HepG2 (cell line): ENCODE measurements at regions not wholly inside any gene's neighbourhood (a gene's known extent, or its start where the extent isn't known, plus 50 kb on each side); places are given as distances from the start of the nearest gene placed in this dataset.

Source experiments
- ATAC-seq: fragments of 200-7000 bp; cut with Tn5 transposase; 3 replicates; pipeline ENCODE4 v1.9.1; 2020; ENCODE audit warnings: mild to moderate bottlenecking, moderate library complexity
- BruUV-seq: library from RNA; stranded (reverse); fragments of 400-500 nt; replicated peaks from 2 replicates; lab custom pipeline; 2021; lab: Mats Ljungman, UMichigan
- CTCF ChIA-PET: fragments of 300-600 bp; formaldehyde crosslinking; extraction: SDS; loops from one replicate; lab custom pipeline; 2021; ENCODE audit warnings: low total read pairs, inconsistent platforms, low intra/inter-chr PET ratio; lab: Yijun Ruan, JAX
- POLR2A ChIA-PET: fragments of 350-600 bp; sonication (Branson Sonifier 250); formaldehyde crosslinking; loops from one replicate; lab custom pipeline; 2020; ENCODE audit warnings: antibody characterized with exemption, inconsistent platforms; lab: Yijun Ruan, JAX
- DNase-seq: peaks from one replicate; pipeline ENCODE4 v3.0.0-alpha.2; 2015; ENCODE audit warnings: low spot score
- FAIRE-seq: peaks from 3 replicates; lab custom pipeline; 2011; peaks lifted over from hg19 to GRCh38; lab: Jason Lieb, UNC
- H2AFZ ChIP-seq: one replicate; pipeline ENCODE4 v1.6.1; 2011; ENCODE audit warnings: low read length, inconsistent platforms
- H3K27ac ChIP-seq: fragments of 300-600 bp; 3 replicates; pipeline ENCODE4 v1.8.0; 2011; ENCODE audit warnings: mixed run types, mild to moderate bottlenecking, mixed read lengths, low read length, inconsistent platforms; ENCODE audit not compliant: insufficient read depth; ENCODE audit errors: extremely low read length
- H3K27me3 ChIP-seq, 2 experiments: fragments of 200-600 bp in 1 of 2; 2 replicates in 1 of 2; 3 replicates in 1 of 2; pipeline versions ENCODE4 v1.6.0 to v1.8.0; 2011; ENCODE audit warnings: low read length in 2 of 2, mild to moderate bottlenecking in 2 of 2, moderate library complexity in 2 of 2, inconsistent platforms in 1 of 2; ENCODE audit not compliant: insufficient read depth in 2 of 2, control insufficient read depth in 1 of 2
- H3K36me3 ChIP-seq, 2 experiments: fragments of 200-600 bp in 1 of 2; replicated peaks in 1 of 2; 2 replicates in 1 of 2; 3 replicates in 1 of 2; pipeline versions ENCODE4 v1.5.1 to v1.8.0; 2011; ENCODE audit warnings: low read length in 2 of 2, inconsistent platforms in 1 of 2; ENCODE audit not compliant: insufficient read depth in 2 of 2, control insufficient read depth in 1 of 2
- H3K4me1 ChIP-seq: 2 replicates; pipeline ENCODE4 v1.5.1; 2012; ENCODE audit warnings: low read length, inconsistent platforms; ENCODE audit not compliant: insufficient read depth
- H3K4me2 ChIP-seq: 2 replicates; pipeline ENCODE4 v1.6.0; 2011; ENCODE audit warnings: low read depth, low read length, inconsistent platforms
- H3K4me3 ChIP-seq, 3 experiments: fragments of 200-600 bp in 1 of 3; sonication (generic), shearing (Covaris generic) in 1 of 3; replicated peaks in 1 of 3; 2 replicates each; pipeline ENCODE4 v1.5.1; 2011 to 2016; ENCODE audit warnings: low read length in 3 of 3, inconsistent platforms in 2 of 3, low read depth in 2 of 3, mild to moderate bottlenecking in 2 of 3, control low read depth in 1 of 3, mixed read lengths in 1 of 3; ENCODE audit not compliant: insufficient read depth in 1 of 3
- H3K79me2 ChIP-seq: one replicate; pipeline ENCODE4 v1.6.1; 2011; ENCODE audit warnings: low read length, inconsistent platforms; ENCODE audit not compliant: insufficient read depth
- H3K9ac ChIP-seq: 2 replicates; pipeline ENCODE4 v1.6.0; 2011; ENCODE audit warnings: mild to moderate bottlenecking, low read depth, low read length, inconsistent platforms; ENCODE audit not compliant: insufficient read depth
- H3K9me3 ChIP-seq: 2 replicates; pipeline ENCODE4 v1.5.1; 2012; ENCODE audit warnings: mild to moderate bottlenecking, low read length
- H4K20me1 ChIP-seq: 2 replicates; pipeline ENCODE4 v1.6.0; 2011; ENCODE audit warnings: inconsistent platforms, mild to moderate bottlenecking, low read length, moderate library complexity; ENCODE audit not compliant: insufficient read depth
- HNRNPLL ChIP-seq: fragments of 200-400 bp; formaldehyde crosslinking; IDR thresholded peaks from 2 replicates; pipeline ENCODE4 v1.6.1; 2017; ENCODE audit warnings: mild to moderate bottlenecking, low read depth, low read length; ENCODE audit not compliant: poor library complexity, severe bottlenecking
- JUNB ChIP-seq: sonication (generic); formaldehyde crosslinking; IDR thresholded peaks from 2 replicates; pipeline ENCODE4 v1.8.0; 2022; ENCODE audit warnings: missing genetic modification reagents, mild to moderate bottlenecking, borderline replicate concordance
- JUND ChIP-seq: sonication (generic); formaldehyde crosslinking; IDR thresholded peaks from 2 replicates; pipeline ENCODE4 v1.8.0; 2022; ENCODE audit warnings: mild to moderate bottlenecking, missing genetic modification reagents
- NR2C2 ChIP-seq: sonication (generic); formaldehyde crosslinking; IDR thresholded peaks from 2 replicates; pipeline ENCODE4 v1.4.0; 2020; ENCODE audit warnings: missing genetic modification reagents, mild to moderate bottlenecking, moderate library complexity, borderline replicate concordance
- TCF12 ChIP-seq, 2 experiments: fragments of 450-650 bp in 1 of 2; sonication (generic) in 1 of 2; formaldehyde crosslinking in 1 of 2; IDR thresholded peaks; 2 replicates each; pipeline versions ENCODE4 v1.6.1 to v1.8.0; 2017 to 2022; ENCODE audit warnings: antibody characterized with exemption in 1 of 2, mild to moderate bottlenecking in 1 of 2, missing genetic modification reagents in 1 of 2, moderate library complexity in 1 of 2
- TEAD3 ChIP-seq: optimal IDR thresholded peaks from 2 replicates; pipeline ENCODE3; 2016; ENCODE audit warnings: borderline replicate concordance
- TGIF2 ChIP-seq: IDR thresholded peaks from 2 replicates; pipeline ENCODE4 v1.6.1; 2016; ENCODE audit warnings: control low read depth, missing compliant biosample characterization
- ZBTB8A ChIP-seq: sonication (generic); formaldehyde crosslinking; IDR thresholded peaks from 2 replicates; pipeline ENCODE4 v1.4.0; 2020; ENCODE audit warnings: mild to moderate bottlenecking, low read depth, missing genetic modification reagents, borderline replicate concordance
- ZNF20 ChIP-seq: sonication (generic); formaldehyde crosslinking; IDR thresholded peaks from 2 replicates; pipeline ENCODE4 v1.4.0; 2020; ENCODE audit warnings: mild to moderate bottlenecking, moderate library complexity, missing genetic modification reagents
- ZNF260 ChIP-seq: sonication (generic); formaldehyde crosslinking; IDR thresholded peaks from 2 replicates; pipeline ENCODE4 v1.4.0; 2020; ENCODE audit warnings: missing genetic modification reagents, low read depth, mild to moderate bottlenecking, borderline replicate concordance
- ZNF556 ChIP-seq: sonication (generic); formaldehyde crosslinking; IDR thresholded peaks from 2 replicates; pipeline ENCODE4 v1.4.0; 2020; ENCODE audit warnings: mild to moderate bottlenecking, missing genetic modification reagents, borderline replicate concordance
- ZNF564 ChIP-seq: sonication (generic); formaldehyde crosslinking; IDR thresholded peaks from 2 replicates; pipeline ENCODE4 v1.8.1; 2023; ENCODE audit warnings: mild to moderate bottlenecking, missing genetic modification reagents
- ZNF747 ChIP-seq: sonication (generic); formaldehyde crosslinking; IDR thresholded peaks from 2 replicates; pipeline ENCODE4 v1.8.1; 2023; ENCODE audit warnings: missing genetic modification reagents, mild to moderate bottlenecking, borderline replicate concordance
- ZNF773 ChIP-seq: sonication (generic); formaldehyde crosslinking; IDR thresholded peaks from 2 replicates; pipeline ENCODE4 v1.4.0; 2020; ENCODE audit warnings: missing genetic modification reagents, borderline replicate concordance
- WGBS: methylation state at CpG from one replicate; pipeline ENCODE4 v1.1.6; 2017; ENCODE audit warnings: low lambda C conversion rate; 5-methylcytosine and 5-hydroxymethylcytosine counted together
- in situ Hi-C: cut with HindIII; loops from 2 replicates; pipeline ENCODE4 v1.10.0; 2017; ENCODE audit warnings: low pct_unique_long_range_greater_than_20kb; ENCODE audit not compliant: extremely low pct_ligation_motif_present
- intact Hi-C: fragments of 100-400 bp; cut with micrococcal nuclease; formaldehyde crosslinking; loops from one replicate; pipeline ENCODE4 v1.10.0; 2022; ENCODE audit not compliant: unreplicated experiment
- TF ChIP-seq, protein P1 (sequence below): sonication (generic); formaldehyde crosslinking; IDR thresholded peaks from 2 replicates; pipeline ENCODE4 v1.5.1; 2020; ENCODE audit warnings: mild to moderate bottlenecking, missing genetic modification reagents, borderline replicate concordance
- TF ChIP-seq, protein P2 (sequence below): sonication (generic); formaldehyde crosslinking; IDR thresholded peaks from 2 replicates; pipeline ENCODE4 v1.4.0; 2020; ENCODE audit warnings: missing genetic modification reagents, mild to moderate bottlenecking, borderline replicate concordance

DNA sequence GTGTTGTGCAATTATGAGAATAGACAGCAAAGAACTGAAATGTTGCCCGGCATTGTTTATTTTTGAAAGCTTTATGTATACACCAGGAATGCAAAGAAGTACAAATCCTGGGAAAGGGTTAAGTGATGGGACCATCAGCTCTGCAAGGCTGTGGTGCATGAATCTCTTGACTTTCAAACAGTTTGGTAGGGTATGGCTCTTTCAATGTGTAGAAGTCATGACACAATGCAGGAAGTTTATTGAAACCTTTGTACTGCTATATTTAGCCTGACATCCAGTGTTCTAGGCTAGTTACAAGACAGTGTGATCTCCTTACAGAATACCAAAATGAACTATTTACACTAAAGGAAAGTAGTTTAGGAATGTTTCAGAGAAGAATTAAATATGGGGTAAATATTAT, 206.8 kb upstream of the HAND2 start (continued):
- TF ChIP-seq ZNF564 (no peak), ZBTB8A (CRISPR knock-in tag) (no peak), ZNF260 (no peak), TEAD3 (CRISPR knock-in tag) (no peak), ZNF20 (CRISPR knock-in tag) (no peak), JUNB (no peak)
- TF ChIP-seq, protein P1, sequence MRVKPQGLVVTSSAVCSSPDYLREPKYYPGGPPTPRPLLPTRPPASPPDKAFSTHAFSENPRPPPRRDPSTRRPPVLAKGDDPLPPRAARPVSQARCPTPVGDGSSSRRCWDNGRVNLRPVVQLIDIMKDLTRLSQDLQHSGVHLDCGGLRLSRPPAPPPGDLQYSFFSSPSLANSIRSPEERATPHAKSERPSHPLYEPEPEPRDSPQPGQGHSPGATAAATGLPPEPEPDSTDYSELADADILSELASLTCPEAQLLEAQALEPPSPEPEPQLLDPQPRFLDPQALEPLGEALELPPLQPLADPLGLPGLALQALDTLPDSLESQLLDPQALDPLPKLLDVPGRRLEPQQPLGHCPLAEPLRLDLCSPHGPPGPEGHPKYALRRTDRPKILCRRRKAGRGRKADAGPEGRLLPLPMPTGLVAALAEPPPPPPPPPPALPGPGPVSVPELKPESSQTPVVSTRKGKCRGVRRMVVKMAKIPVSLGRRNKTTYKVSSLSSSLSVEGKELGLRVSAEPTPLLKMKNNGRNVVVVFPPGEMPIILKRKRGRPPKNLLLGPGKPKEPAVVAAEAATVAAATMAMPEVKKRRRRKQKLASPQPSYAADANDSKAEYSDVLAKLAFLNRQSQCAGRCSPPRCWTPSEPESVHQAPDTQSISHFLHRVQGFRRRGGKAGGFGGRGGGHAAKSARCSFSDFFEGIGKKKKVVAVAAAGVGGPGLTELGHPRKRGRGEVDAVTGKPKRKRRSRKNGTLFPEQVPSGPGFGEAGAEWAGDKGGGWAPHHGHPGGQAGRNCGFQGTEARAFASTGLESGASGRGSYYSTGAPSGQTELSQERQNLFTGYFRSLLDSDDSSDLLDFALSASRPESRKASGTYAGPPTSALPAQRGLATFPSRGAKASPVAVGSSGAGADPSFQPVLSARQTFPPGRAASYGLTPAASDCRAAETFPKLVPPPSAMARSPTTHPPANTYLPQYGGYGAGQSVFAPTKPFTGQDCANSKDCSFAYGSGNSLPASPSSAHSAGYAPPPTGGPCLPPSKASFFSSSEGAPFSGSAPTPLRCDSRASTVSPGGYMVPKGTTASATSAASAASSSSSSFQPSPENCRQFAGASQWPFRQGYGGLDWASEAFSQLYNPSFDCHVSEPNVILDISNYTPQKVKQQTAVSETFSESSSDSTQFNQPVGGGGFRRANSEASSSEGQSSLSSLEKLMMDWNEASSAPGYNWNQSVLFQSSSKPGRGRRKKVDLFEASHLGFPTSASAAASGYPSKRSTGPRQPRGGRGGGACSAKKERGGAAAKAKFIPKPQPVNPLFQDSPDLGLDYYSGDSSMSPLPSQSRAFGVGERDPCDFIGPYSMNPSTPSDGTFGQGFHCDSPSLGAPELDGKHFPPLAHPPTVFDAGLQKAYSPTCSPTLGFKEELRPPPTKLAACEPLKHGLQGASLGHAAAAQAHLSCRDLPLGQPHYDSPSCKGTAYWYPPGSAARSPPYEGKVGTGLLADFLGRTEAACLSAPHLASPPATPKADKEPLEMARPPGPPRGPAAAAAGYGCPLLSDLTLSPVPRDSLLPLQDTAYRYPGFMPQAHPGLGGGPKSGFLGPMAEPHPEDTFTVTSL (CRISPR knock-in tag) = no peak

DNA sequence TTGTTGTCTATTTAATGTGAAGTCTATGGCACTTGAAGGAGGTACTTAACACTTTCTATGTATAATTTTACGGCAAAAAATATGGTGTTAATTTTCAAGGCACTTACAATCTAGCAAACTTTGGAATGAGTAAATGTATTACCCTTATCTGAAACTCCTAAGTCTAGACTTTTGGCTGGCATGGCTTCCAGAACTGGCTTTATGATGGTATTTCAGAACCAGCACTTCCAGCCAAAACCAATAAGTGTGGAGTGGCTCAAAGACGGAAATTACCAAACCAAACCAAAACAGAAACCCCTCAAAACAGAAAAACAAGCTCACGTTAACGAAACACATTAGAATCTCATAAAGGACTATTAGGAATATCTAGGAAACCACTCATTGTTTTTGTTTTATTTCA, 205.6 kb upstream of the HAND2 start:
- ChIA-PET CTCF (no interaction called here), POLR2A (no interaction called here)
- H3K27ac ChIP-seq = no peak overlapping the region
- 1% methylated on average over 4 of the region's 4 CpGs for WGBS
- H3K9ac ChIP-seq = no peak overlapping the region
- no peak overlapping the region for H2AFZ ChIP-seq
- H3K9me3 ChIP-seq = no peaks in the 10 kb centered on the region
- no peaks in the 10 kb centered on the region for H3K79me2 ChIP-seq
- H3K36me3 ChIP-seq = no peaks in the 10 kb centered on the region
- DNase-seq (no peak), ATAC-seq (no peak), FAIRE-seq (no peak)
- H3K4me3 ChIP-seq = no peak overlapping the region
- intact Hi-C loops (no loop called here), in situ Hi-C loops (no loop called here)
- H4K20me1 ChIP-seq = no peaks in the 10 kb centered on the region
- H3K4me2 ChIP-seq = no peak overlapping the region
- no peaks in the 10 kb centered on the region; a peak in 1 of 5 replicates for H3K27me3 ChIP-seq
- no TSS peak for BruUV-seq
- H3K4me1 ChIP-seq = no peaks in the 10 kb centered on the region
- TF ChIP-seq NR2C2 (CRISPR knock-in tag) = no peak
- TF ChIP-seq, protein P2, sequence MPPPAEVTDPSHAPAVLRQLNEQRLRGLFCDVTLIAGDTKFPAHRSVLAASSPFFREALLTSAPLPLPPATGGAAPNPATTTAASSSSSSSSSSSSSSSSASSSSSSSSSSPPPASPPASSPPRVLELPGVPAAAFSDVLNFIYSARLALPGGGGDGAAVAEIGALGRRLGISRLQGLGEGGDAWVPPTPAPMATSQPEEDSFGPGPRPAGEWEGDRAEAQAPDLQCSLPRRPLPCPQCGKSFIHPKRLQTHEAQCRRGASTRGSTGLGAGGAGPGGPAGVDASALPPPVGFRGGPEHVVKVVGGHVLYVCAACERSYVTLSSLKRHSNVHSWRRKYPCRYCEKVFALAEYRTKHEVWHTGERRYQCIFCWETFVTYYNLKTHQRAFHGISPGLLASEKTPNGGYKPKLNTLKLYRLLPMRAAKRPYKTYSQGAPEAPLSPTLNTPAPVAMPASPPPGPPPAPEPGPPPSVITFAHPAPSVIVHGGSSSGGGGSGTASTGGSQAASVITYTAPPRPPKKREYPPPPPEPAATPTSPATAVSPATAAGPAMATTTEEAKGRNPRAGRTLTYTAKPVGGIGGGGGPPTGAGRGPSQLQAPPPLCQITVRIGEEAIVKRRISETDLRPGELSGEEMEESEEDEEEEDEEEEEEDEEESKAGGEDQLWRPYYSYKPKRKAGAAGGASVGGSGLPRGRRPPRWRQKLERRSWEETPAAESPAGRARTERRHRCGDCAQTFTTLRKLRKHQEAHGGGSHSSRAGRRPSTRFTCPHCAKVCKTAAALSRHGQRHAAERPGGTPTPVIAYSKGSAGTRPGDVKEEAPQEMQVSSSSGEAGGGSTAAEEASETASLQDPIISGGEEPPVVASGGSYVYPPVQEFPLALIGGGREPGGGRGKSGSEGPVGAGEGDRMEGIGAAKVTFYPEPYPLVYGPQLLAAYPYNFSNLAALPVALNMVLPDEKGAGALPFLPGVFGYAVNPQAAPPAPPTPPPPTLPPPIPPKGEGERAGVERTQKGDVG (CRISPR knock-in tag) = no peak
- TF ChIP-seq TGIF2 (CRISPR knock-in tag) = no peak
- no peak for TF ChIP-seq TCF12 (IDR thresholded peaks at IDR 0.05)
- no peak for TF ChIP-seq TCF12 (CRISPR knock-in tag; IDR thresholded peaks at IDR 0.05)
- no peak for TF ChIP-seq ZNF556
- TF ChIP-seq ZNF747 = no peak
- TF ChIP-seq TEAD3 (CRISPR knock-in tag) = no peak
- no peak for TF ChIP-seq JUND (CRISPR knock-in tag)
- TF ChIP-seq ZNF773 = no peak
- no peak for TF ChIP-seq HNRNPLL
